Heart right ventricle (tissue), 16 donors: ENCODE measurements at regions not wholly inside any gene's neighbourhood (a gene's known extent, or its start where the extent isn't known, plus 50 kb on each side); places are given as distances from the start of the nearest gene placed in this dataset.

ENCODE experiments used
- ATAC-seq, 8 donors: fragments of 200-7000 bp; cut with Tn5 transposase; one replicate each; pipeline ENCODE4 v1.9.1; 2020; ENCODE audit warnings: mild to moderate bottlenecking in 8 of 8, moderate library complexity in 8 of 8, moderate number of reproducible peaks in 1 of 8
- DNase-seq, 2 donors: peaks; one replicate each; pipeline ENCODE4 v3.0.0-alpha.2; 2020
- H3K27ac ChIP-seq, 10 donors: fragments of 200-600 bp; sonication (generic) in 2 of 10; one replicate each; pipeline versions ENCODE4 v1.5.0 to v1.8.0; 2020 to 2022; ENCODE audit warnings: mild to moderate bottlenecking in 3 of 10
- H3K27me3 ChIP-seq, 7 donors: fragments of 200-600 bp; one replicate each; pipeline ENCODE4 v1.8.0; 2021 to 2022; ENCODE audit warnings: mild to moderate bottlenecking in 2 of 7
- H3K36me3 ChIP-seq, 9 donors: fragments of 200-600 bp; sonication (generic) in 1 of 9; one replicate each; pipeline versions ENCODE4 v1.5.0 to v1.8.0; 2020 to 2022; ENCODE audit warnings: mild to moderate bottlenecking in 2 of 9
- H3K4me1 ChIP-seq, 9 donors: fragments of 200-600 bp; sonication (generic) in 1 of 9; one replicate each; pipeline versions ENCODE4 v1.5.0 to v1.8.0; 2020 to 2022; ENCODE audit warnings: mild to moderate bottlenecking in 4 of 9
- H3K4me3 ChIP-seq, 10 donors: fragments of 200-600 bp; sonication (generic) in 2 of 10; one replicate each; pipeline versions ENCODE4 v1.5.0 to v1.8.0; 2020 to 2022; ENCODE audit warnings: mild to moderate bottlenecking in 7 of 10, moderate library complexity in 2 of 10
- H3K9me3 ChIP-seq, 11 donors: fragments of 200-600 bp in 10 of 11; sonication (generic) in 2 of 11; one replicate each; pipeline versions ENCODE4 v1.5.0 to v1.8.0; 2013 to 2022; ENCODE audit warnings: mild to moderate bottlenecking in 2 of 11, control low read depth in 1 of 11, moderate library complexity in 1 of 11
- CTCF ChIP-seq, 9 donors: fragments of 200-600 bp; sonication (generic) in 2 of 9; IDR thresholded peaks; one replicate each; pipeline versions ENCODE4 v1.5.0 to v1.8.0; 2021 to 2022; ENCODE audit warnings: antibody characterized with exemption in 9 of 9, mild to moderate bottlenecking in 5 of 9, moderate library complexity in 1 of 9
- WGBS, 2 donors: extraction: QIAGEN DNeasy Blood & Tissue Kit; methylation state at CpG; one replicate each; pipeline ENCODE4 v1.1.7; 2013; ENCODE audit warnings: inconsistent platforms in 1 of 2; 5-methylcytosine and 5-hydroxymethylcytosine counted together
- intact Hi-C, 10 donors: fragments of 100-400 bp; cut with DNase I; formaldehyde crosslinking; loops; one replicate each; pipeline versions ENCODE4 v1.11.1 to v1.14.2; 2022
- donor health status: Arrhythmogenic right ventricular cardiomyopathy.
- donor health status: ischemic (EF 13 %, LVEDD 7.1; RV severe dilation, severe dysfunction).
- donor health status: healthy with polysubstance abuse.
- donor health status: DM: no; HTN: yes; CAD: no.
- donor health status: DM: no; HTN: no; CAD: no.
- donor health status: ischemic (EF 25% LVEDD 6.9; RV normal size, moderate dysfunction).
- donor health status: ischemic (EF 25% LVEDD 5.7; RV mildly dilated, moderate dysfunction).
- donor health status: healthy.
- donor health status: DM: yes; HTN: yes; CAD: no.
- donor health status: Ischemic cardiomyopathy.
- donor health status: ischemic (EF 35%, LVEDD 5.7; RV mildly dilated, moderate dysfunction).
- donor health status: nonischemic (EF 11% LVEDD 7.7; RV severe dilation, severe dysfunction).
- donor health status: DM: yes; HTN: yes; CAD: no.
- donor health status: PGD.
- donor health status: ischemic (EF 29% LVEDD 5.4; RV normal size, mild dysfunction).
- donor health status: nonischemic (EF 23%, LVEDD 6.1; RV moderate dilation, normal function).

DNA sequence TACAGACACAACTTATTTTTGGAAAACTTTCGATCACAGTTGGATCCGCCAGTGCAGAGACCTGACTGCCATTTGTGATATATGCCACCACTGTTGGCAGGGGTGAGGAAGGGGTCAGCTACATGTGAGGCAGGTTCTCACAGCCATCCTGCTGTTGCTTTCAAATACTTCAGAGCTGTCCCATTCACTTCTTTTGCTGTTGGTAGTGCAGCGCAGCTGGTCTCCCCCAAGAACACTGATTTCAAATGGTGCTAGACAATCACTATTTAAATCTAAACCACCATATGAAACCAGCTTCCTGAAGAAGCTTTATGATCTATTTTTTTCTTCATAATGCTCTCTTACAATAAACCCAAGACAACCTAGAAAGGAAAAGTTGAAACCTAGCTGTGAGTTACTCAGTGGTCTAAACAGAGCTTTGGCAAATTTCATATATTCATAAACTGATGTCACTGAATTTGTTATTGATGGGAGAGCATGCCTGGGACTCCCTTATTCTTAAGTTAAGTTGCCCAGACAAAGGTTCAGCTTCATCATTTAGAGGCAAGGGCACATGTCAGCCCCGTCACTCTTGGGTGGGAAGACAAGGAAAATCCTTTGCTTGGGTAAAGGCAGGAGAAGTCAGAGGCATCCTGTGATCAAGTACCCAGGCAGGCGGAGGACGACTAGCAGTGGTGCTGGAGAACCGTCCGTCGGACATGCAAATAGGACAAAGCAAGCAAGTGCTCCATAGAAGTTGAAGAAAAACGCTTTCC, 143.4 kb upstream of the KLF14 start:
- Histone ChIP-seq H3K9me3 (no peaks in the 10 kb centered on the region), H3K27me3 (no peaks in the 10 kb centered on the region), H3K36me3 (peaks cover 0 to 99% (median 18%) of the 10 kb centered on the region in 9 donors), H3K27ac (no peak overlapping the region), H3K4me1 (peaks cover 13 to 59% (median 31%) of the 10 kb centered on the region in 9 donors), H3K4me3 (no peak overlapping the region)
- no peak for TF ChIP-seq CTCF (IDR thresholded peaks at IDR 0.05)
- intact Hi-C loops = no loop called here
- ATAC-seq = no peak
- WGBS, 2 donors = 94 to 96% methylated on average over 10 of the region's 10 CpGs
- DNase-seq = no peak

DNA sequence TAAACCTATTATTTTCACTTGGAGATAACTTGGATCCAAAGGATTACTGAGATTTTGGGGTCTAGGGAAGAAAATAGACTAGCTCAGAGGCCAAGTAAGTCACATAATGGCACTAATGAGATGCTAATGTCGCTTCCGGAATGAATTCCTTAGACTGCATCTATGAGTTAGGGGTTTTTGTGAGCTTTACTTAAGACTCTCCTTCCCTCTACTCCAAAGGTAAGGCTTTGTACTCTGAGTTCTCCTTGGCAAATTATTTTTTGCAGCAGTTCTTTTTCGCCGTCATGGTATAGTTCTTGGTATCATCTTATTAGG, 143.9 kb upstream of the KLF14 start:
- DNase-seq (no peak), ATAC-seq (no peak)
- Histone ChIP-seq H3K36me3 (peaks cover 0 to 99% (median 18%) of the 10 kb centered on the region in 9 donors), H3K27ac (no peak overlapping the region), H3K9me3 (no peaks in the 10 kb centered on the region), H3K4me1 (peaks cover 13 to 61% (median 32%) of the 10 kb centered on the region in 9 donors), H3K27me3 (no peaks in the 10 kb centered on the region), H3K4me3 (no peak overlapping the region)
- intact Hi-C loops = no loop called here
- WGBS, 2 donors = 90 to 93% methylated on average over 4 of the region's 4 CpGs
- no peak for TF ChIP-seq CTCF (IDR thresholded peaks at IDR 0.05)

DNA sequence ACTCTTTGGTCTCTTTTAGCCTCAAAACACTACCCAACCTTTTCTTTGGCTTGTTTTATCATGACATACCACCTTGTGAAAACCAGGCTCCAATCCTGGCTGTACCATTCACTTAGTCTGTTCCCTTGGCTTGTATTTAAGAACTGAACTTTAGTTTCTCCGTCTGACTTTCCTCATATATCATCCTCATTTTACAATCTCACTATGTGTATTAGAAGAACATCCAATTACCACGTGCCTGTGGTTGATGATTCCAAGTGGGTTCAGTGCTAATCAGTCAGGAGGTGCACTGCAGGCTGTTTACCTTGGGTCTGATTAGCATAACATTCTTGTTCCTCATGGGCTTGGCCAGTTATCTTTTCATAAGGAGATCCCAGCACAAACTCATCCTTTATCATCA, 144.8 kb upstream of the KLF14 start:
- Histone ChIP-seq H3K4me1 (peaks cover 13 to 61% (median 32%) of the 10 kb centered on the region in 9 donors), H3K36me3 (peaks cover 0 to 99% (median 23%) of the 10 kb centered on the region in 9 donors), H3K27ac (no peak overlapping the region), H3K4me3 (no peak overlapping the region), H3K9me3 (no peaks in the 10 kb centered on the region), H3K27me3 (no peaks in the 10 kb centered on the region)
- 55 to 64% methylated on average over 2 of the region's 2 CpGs for WGBS, 2 donors
- intact Hi-C loops = no loop called here
- ATAC-seq (no peak), DNase-seq (no peak)
- TF ChIP-seq CTCF (IDR thresholded peaks at IDR 0.05) = no peak

DNA sequence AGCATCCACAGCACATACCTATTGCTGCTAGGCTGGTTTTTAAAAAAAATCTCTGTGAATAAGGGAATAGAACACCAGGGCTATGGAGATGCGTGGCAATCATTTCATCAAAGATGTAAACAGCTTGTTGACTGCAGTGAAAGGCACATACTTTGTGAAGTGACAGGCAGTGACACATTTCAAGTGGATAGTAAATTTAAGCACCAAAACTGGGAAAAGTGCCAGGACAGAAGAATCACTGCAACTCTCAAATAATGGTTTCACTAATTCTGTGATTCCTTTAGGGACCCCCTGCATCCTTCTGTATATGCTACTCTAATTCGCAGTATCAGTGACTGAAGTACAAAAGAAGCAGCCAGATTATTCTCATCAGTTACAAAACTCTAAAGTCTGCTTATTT, 145.2 kb upstream of the KLF14 start:
- H3K36me3 ChIP-seq = peaks cover 0 to 99% (median 27%) of the 10 kb centered on the region in 9 donors
- ATAC-seq (no peak), DNase-seq (no peak)
- intact Hi-C loops = no loop called here
- H3K4me1 ChIP-seq = peaks cover 13 to 59% (median 32%) of the 10 kb centered on the region in 9 donors
- no peak for TF ChIP-seq CTCF (IDR thresholded peaks at IDR 0.05)
- 80 to 81% methylated on average over 2 of the region's 2 CpGs for WGBS, 2 donors
- no peak overlapping the region for H3K4me3 ChIP-seq
- no peak overlapping the region for H3K27ac ChIP-seq
- H3K27me3 ChIP-seq = no peaks in the 10 kb centered on the region
- no peaks in the 10 kb centered on the region for H3K9me3 ChIP-seq
